GM13977 (cell line): ENCODE measurements at regions not wholly inside any gene's neighbourhood (a gene's known extent, or its start where the extent isn't known, plus 50 kb on each side); places are given as distances from the start of the nearest gene placed in this dataset.

Experiments
- DNase-seq: peaks from one replicate; pipeline ENCODE4 v3.0.0; 2012; ENCODE audit warnings: low spot score
- CTCF ChIP-seq: IDR thresholded peaks from 2 replicates; pipeline ENCODE4 v1.5.1; 2012; ENCODE audit warnings: mild to moderate bottlenecking, control low read depth; ENCODE audit not compliant: insufficient read depth; ENCODE audit errors: extremely low read depth, missing control alignments
- in situ Hi-C: fragments of 300-500 bp; cut with MboI; formaldehyde crosslinking; loops from one replicate; pipeline ENCODE4 v1.12.0; 2022; ENCODE audit warnings: low sequenced_read_pairs, low pct_unique_long_range_greater_than_20kb, mixed read lengths, inconsistent platforms; ENCODE audit not compliant: unreplicated experiment

GRCh38 chr21:33978585-33978984, 63.0 kb upstream of the ATP5PO start:
- in situ Hi-C loops, result no loop called here
- no peak for TF ChIP-seq CTCF
- DNase-seq, result no peak

- no peak for DNase-seq
- no peak for TF ChIP-seq CTCF
- in situ Hi-C loops, result no loop called here
These were observed 62.2 kb upstream of the ATP5PO start for GRCh38 chr21:33977721-33978369.

GRCh38 chr21:33977017-33977720, 61.6 kb upstream of the ATP5PO start:
- in situ Hi-C loops, result no loop called here
- TF ChIP-seq CTCF, result no peak

GRCh38 chr21:33976082-33977016, 60.7 kb upstream of the ATP5PO start:
- peak; percentile 59 for DNase-seq
- in situ Hi-C loops, result no loop called here

More at GRCh38 chr21:33977017-33977720, 61.6 kb upstream of the ATP5PO start:
- no peak for DNase-seq

GRCh38 chr21:33975548-33976081, 60.0 kb upstream of the ATP5PO start:
- no peak for TF ChIP-seq CTCF
- in situ Hi-C loops, result no loop called here
- peak; percentile 76 for DNase-seq

More at GRCh38 chr21:33976082-33977016, 60.7 kb upstream of the ATP5PO start:
- TF ChIP-seq CTCF, result no peak
